ENCODE measurements at regions not wholly inside any gene's neighbourhood (a gene's known extent, or its start where the extent isn't known, plus 50 kb on each side); places are given as distances from the start of the nearest gene placed in this dataset.

DNA sequence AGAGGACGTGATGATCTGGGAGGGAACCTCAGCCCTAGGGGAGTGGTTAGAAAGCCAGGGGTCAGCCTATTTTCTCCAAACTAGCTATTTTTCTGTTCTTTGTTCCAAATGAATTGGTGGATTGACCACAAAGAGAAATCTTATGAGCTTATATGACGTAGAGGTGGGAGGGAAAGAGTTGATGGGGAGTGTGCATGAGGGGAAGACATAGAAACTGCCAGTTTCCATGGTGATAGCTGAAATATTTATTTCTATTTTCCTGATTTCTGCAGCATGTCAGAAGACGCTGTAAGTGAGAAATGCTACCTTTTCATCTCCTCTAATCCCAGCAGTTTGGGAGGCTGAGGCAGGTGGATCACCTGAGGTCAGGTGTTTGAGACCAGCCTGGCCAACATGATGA, 51.4 kb upstream of the CISTR start:
- no peaks in the 10 kb centered on the region for H4K20me1 ChIP-seq (replicated peaks; ENCODE audit: control insufficient read depth, extremely low read depth, insufficient read depth, low read length)
- DNase-seq (ENCODE audit: low read depth, low spot score) (no peak), FAIRE-seq (no peak)
- no peaks in the 10 kb centered on the region for H3K4me1 ChIP-seq (ENCODE audit: control insufficient read depth, extremely low read depth, insufficient read depth, low read length)
- no TSS peak for BruUV-seq (replicated peaks)
- H3K79me2 ChIP-seq (ENCODE audit: control insufficient read depth, insufficient read depth, low read length) = no peaks in the 10 kb centered on the region
- TF ChIP-seq EZH2 (IDR thresholded peaks at IDR 0.05; ENCODE audit: borderline replicate concordance, low read depth, low read length, severe bottlenecking) = no peak
- TF ChIP-seq POLR2AphosphoS5 (IDR thresholded peaks at IDR 0.05; ENCODE audit: insufficient read depth, low read depth, low read length) = no peak
- no peak for TF ChIP-seq GATA2 (IDR thresholded peaks at IDR 0.05; ENCODE audit: insufficient read depth, insufficient read length, low read depth, low read length)
- TF ChIP-seq, protein P1, sequence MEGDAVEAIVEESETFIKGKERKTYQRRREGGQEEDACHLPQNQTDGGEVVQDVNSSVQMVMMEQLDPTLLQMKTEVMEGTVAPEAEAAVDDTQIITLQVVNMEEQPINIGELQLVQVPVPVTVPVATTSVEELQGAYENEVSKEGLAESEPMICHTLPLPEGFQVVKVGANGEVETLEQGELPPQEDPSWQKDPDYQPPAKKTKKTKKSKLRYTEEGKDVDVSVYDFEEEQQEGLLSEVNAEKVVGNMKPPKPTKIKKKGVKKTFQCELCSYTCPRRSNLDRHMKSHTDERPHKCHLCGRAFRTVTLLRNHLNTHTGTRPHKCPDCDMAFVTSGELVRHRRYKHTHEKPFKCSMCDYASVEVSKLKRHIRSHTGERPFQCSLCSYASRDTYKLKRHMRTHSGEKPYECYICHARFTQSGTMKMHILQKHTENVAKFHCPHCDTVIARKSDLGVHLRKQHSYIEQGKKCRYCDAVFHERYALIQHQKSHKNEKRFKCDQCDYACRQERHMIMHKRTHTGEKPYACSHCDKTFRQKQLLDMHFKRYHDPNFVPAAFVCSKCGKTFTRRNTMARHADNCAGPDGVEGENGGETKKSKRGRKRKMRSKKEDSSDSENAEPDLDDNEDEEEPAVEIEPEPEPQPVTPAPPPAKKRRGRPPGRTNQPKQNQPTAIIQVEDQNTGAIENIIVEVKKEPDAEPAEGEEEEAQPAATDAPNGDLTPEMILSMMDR (IDR thresholded peaks at IDR 0.05; ENCODE audit: extremely low read depth in 1 of 2, insufficient read depth in 1 of 2, low read depth in 1 of 2, low read length in 2 of 2) = no peak
- TF ChIP-seq, protein P2, sequence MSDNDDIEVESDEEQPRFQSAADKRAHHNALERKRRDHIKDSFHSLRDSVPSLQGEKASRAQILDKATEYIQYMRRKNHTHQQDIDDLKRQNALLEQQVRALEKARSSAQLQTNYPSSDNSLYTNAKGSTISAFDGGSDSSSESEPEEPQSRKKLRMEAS (IDR thresholded peaks at IDR 0.05; ENCODE audit: insufficient read depth, insufficient read length) = no peak
- no peak for TF ChIP-seq FOS (IDR thresholded peaks at IDR 0.05; ENCODE audit: borderline replicate concordance, insufficient read depth, low read length)
- TF ChIP-seq MYC (IDR thresholded peaks at IDR 0.05; ENCODE audit: low read depth, low read length) = no peak
- no peak for TF ChIP-seq JUN (IDR thresholded peaks at IDR 0.05; ENCODE audit: borderline replicate concordance, insufficient read depth, insufficient read length, low read depth)
- no peak for TF ChIP-seq POLR2A (IDR thresholded peaks at IDR 0.05; ENCODE audit: low read depth, low read length)
- dilution Hi-C loops (cut with MboI; ENCODE audit: extremely low pct_ligation_motif_present, low sequenced_read_pairs) = no loop called here
- no peak overlapping the region for H2AFZ ChIP-seq (ENCODE audit: low read depth, low read length)
- no peak overlapping the region for H3K27ac ChIP-seq (ENCODE audit: insufficient read depth, low read depth, low read length)
- no peak overlapping the region for H3K4me2 ChIP-seq (ENCODE audit: insufficient read depth, low read length)
- H3K27me3 ChIP-seq (ENCODE audit: control insufficient read depth in 2 of 2, insufficient read depth in 2 of 2, low read length in 2 of 2) = peaks cover 18 to 24% of the 10 kb centered on the region in 2 experiments
- H3K4me3 ChIP-seq (replicated peaks in 1 of 3; ENCODE audit: insufficient read depth in 1 of 3, low read depth in 1 of 3, low read length in 3 of 3) = no peak overlapping the region
- no peaks in the 10 kb centered on the region for H3K9me1 ChIP-seq (replicated peaks; ENCODE audit: control insufficient read depth, extremely low read depth, insufficient read depth, low read length)
- H3K9ac ChIP-seq (replicated peaks; ENCODE audit: extremely low read depth, insufficient read depth, low read length) = no peak overlapping the region
- no peaks in the 10 kb centered on the region for H3K9me3 ChIP-seq (replicated peaks; ENCODE audit: control insufficient read depth, insufficient read depth, low read length)
- intact Hi-C loops (cut with micrococcal nuclease) = no loop called here
- H3K36me3 ChIP-seq (ENCODE audit: control insufficient read depth in 2 of 2, extremely low read depth in 1 of 2, insufficient read depth in 2 of 2, low read length in 2 of 2) = no peaks in the 10 kb centered on the region
- CTCF ChIA-PET = interaction anchor here (1.2 kb wide), 1 partner anchor 10 kb away, joined by 3 read pairs; no protein-coding TSS in a partner anchor
- POLR2A ChIA-PET = no interaction called here
